LNCaP clone FGC (cell line): ENCODE measurements at regions not wholly inside any gene's neighbourhood (a gene's known extent, or its start where the extent isn't known, plus 50 kb on each side); places are given as distances from the start of the nearest gene placed in this dataset.

Source experiments
- DNase-seq: peaks from one replicate; pipeline ENCODE4 v3.0.0-alpha.2; 2011; ENCODE audit warnings: low read depth
- H3K4me3 ChIP-seq: 2 replicates; pipeline ENCODE4 v1.5.1; 2011; ENCODE audit warnings: mild to moderate bottlenecking, low read depth, low read length, control low read depth
- CTCF ChIP-seq: IDR thresholded peaks from 2 replicates; pipeline ENCODE4 v1.5.1; 2012; ENCODE audit warnings: mild to moderate bottlenecking; ENCODE audit not compliant: control insufficient read depth, insufficient read depth; ENCODE audit errors: extremely low read depth

- no peak for TF ChIP-seq CTCF
- peak; percentile 13 for DNase-seq
- H3K4me3 ChIP-seq: no peak overlapping the region
These were observed 178.0 kb upstream of the MIR17HG start for GRCh38 chr13:91169321-91170050.

DNA sequence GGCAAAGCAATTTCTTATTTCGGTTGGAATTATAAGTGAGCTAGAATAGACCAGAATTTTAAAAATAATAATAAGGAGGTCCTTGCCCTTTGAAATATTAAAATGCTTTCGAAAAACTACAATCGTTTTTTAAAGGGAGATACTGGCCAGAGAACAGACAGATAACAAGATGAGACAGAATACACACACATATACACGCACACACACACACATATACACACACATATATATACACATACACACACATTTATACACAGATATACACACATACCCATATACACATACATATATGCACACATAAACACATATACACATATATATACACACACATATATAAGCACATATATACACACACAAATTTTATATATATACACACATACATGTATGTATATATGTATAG lies 175.3 kb upstream of the MIR17HG start:
- H3K4me3 ChIP-seq: no peak overlapping the region
- TF ChIP-seq CTCF: no peak
- no peak for DNase-seq

DNA sequence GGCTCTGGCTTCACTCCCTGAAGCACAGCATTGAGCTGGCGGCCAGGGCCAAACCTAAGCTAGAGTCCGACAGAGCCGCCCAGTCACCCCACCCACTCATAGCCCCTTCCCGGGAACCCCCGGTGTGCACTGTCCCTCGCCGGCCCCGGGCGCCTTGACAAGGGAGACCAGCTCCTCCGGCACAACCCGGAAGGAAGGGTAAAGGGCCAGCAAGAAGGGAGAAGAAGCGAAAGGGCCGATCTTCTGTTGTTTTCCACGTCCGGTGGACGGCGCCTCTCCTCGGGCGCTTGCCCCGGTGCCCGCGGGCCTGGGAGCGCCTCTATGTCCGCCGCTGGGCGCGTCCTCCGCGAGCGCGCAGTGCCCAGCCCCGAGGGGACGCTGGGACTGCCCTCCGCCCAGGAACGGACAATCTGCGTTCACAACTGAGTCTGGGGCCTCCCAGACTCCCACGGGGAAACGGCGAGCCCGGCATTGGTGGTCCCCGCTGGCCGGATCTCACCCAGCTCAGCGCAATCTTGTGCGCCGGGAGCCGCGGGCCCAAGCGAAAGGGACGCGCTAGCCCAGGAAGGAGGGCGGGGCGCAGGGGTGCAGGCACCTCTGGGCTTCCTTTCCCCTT lies 172.5 kb upstream of the MIR17HG start:
- DNase-seq: no peak
- TF ChIP-seq CTCF: no peak
- H3K4me3 ChIP-seq: no peak overlapping the region

GRCh38 chr13:91178099-91178498 lies 169.4 kb upstream of the MIR17HG start:
- no peak for DNase-seq
- no peak overlapping the region for H3K4me3 ChIP-seq
- no peak for TF ChIP-seq CTCF

DNA sequence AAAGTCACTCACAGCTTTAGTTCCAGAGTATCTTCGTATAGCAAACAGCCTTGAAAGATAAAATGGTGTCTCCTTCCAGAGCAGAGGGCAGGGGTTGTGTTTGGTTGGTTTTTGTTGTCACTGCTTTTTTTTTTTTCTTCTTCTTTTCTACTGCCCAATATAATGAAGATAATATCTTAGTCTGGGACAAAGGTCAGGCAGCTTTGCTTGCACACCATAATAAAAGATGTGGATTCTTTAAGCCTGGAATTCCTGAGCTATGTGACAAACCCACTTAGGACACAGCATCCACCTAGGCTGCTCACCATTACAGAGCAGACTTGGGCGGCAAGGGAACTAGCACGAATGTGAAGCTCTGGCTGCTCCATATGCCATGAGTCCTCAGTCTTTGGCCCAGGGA lies 165.6 kb upstream of the MIR17HG start:
- DNase-seq: no peak
- TF ChIP-seq CTCF: no peak
- no peak overlapping the region for H3K4me3 ChIP-seq

DNA sequence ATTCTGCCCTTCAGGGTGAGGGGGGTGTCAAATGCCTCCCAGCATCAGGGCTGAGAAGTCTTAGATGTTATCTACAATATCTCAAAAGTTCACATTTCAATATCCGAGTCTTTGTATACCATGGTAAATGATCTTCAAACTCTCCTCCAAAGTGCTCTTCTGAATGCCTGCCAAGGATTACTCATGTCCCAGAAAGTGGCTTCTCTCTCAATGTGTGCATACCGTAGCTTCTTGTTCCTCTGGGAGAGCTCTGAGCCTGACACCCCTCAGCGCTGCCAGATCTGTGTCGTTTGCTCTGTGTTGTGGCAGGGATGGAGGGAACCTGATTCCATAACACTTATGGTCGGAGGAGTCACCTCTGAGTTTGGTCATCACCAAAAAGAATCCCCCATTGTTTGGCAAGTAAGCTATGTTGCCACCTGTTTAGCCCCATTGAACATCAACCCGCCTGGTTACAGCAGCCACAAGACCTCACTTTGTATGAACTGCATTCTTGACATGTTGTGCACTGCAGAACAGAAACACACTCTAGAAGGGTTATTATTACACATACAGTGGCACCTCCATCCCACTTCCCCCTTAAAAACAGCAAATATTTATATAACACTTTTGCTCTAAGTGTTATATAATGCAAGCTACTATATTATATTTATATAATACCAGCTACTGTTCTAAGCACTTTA lies 163.1 kb upstream of the MIR17HG start:
- H3K4me3 ChIP-seq: no peak overlapping the region
- no peak for TF ChIP-seq CTCF
- DNase-seq: no peak
